ENCODE measurements at regions not wholly inside any gene's neighbourhood (a gene's known extent, or its start where the extent isn't known, plus 50 kb on each side); places are given as distances from the start of the nearest gene placed in this dataset.

- TF ChIP-seq HDAC2 (IDR thresholded peaks at IDR 0.05; ENCODE audit: borderline replicate concordance in 1 of 2, low read depth in 2 of 2, low read length in 2 of 2) (no peak), TBP (IDR thresholded peaks at IDR 0.05; ENCODE audit: low read depth, low read length) (no peak)
Measured at GRCh38 chr15:93662162-93662885, 569.0 kb upstream of the MCTP2 start (continued).

Measured in H1 (cell line).